ENCODE measurements at regions not wholly inside any gene's neighbourhood (a gene's known extent, or its start where the extent isn't known, plus 50 kb on each side); places are given as distances from the start of the nearest gene placed in this dataset.

GRCh38 chr5:145506185-145506850, 328.8 kb downstream of the PRELID2 start:
- 85 to 93% (median 90%) methylated on average over 3 of the region's 3 CpGs for WGBS, 5 donors
- Histone ChIP-seq H3K9me3 (no peaks in the 10 kb centered on the region), H3K27me3 (no peaks in the 10 kb centered on the region), H3K36me3 (no peaks in the 10 kb centered on the region), H3K4me3 (no peak overlapping the region), H3K27ac (no peak overlapping the region), H3K4me1 (peaks cover 0 to 24% (median 18%) of the 10 kb centered on the region in 4 donors)
- DNase-seq, result no peak
- intact Hi-C loops (cut with DNase I; ENCODE audit: low total_unique reads), result no loop called here
- TF ChIP-seq EP300 (IDR thresholded peaks at IDR 0.05), result no peak
- no peak for TF ChIP-seq POLR2A (IDR thresholded peaks at IDR 0.05)

GRCh38 chr5:145502906-145503305, 332.2 kb downstream of the PRELID2 start:
- WGBS, 5 donors, result 82 to 95% (median 93%) methylated on average over 1 of the region's 1 CpG
- peaks cover 0 to 6% (median 0%) of the 10 kb centered on the region in 4 donors for H3K4me1 ChIP-seq
- H3K36me3 ChIP-seq, result no peaks in the 10 kb centered on the region
- H3K27me3 ChIP-seq, result no peaks in the 10 kb centered on the region
- TF ChIP-seq EP300 (IDR thresholded peaks at IDR 0.05) (no peak), POLR2AphosphoS5 (IDR thresholded peaks at IDR 0.05) (no peak), POLR2A (IDR thresholded peaks at IDR 0.05) (no peak)
- TF ChIP-seq, protein P1, sequence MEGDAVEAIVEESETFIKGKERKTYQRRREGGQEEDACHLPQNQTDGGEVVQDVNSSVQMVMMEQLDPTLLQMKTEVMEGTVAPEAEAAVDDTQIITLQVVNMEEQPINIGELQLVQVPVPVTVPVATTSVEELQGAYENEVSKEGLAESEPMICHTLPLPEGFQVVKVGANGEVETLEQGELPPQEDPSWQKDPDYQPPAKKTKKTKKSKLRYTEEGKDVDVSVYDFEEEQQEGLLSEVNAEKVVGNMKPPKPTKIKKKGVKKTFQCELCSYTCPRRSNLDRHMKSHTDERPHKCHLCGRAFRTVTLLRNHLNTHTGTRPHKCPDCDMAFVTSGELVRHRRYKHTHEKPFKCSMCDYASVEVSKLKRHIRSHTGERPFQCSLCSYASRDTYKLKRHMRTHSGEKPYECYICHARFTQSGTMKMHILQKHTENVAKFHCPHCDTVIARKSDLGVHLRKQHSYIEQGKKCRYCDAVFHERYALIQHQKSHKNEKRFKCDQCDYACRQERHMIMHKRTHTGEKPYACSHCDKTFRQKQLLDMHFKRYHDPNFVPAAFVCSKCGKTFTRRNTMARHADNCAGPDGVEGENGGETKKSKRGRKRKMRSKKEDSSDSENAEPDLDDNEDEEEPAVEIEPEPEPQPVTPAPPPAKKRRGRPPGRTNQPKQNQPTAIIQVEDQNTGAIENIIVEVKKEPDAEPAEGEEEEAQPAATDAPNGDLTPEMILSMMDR (IDR thresholded peaks at IDR 0.05), result no peak
- no peak overlapping the region for H3K27ac ChIP-seq
- no peak overlapping the region for H3K4me3 ChIP-seq
- DNase-seq, result no peak
- intact Hi-C loops (cut with DNase I; ENCODE audit: low total_unique reads), result no loop called here
- no peaks in the 10 kb centered on the region for H3K9me3 ChIP-seq

- no peaks in the 10 kb centered on the region for H3K27me3 ChIP-seq
- DNase-seq, result peak in 1 of 2 donors; percentile 21
- TF ChIP-seq, protein P1 (IDR thresholded peaks at IDR 0.05), result no peak
- TF ChIP-seq POLR2A (IDR thresholded peaks at IDR 0.05), result no peak
- TF ChIP-seq EP300 (IDR thresholded peaks at IDR 0.05), result no peak
- no peak for TF ChIP-seq POLR2AphosphoS5 (IDR thresholded peaks at IDR 0.05)
- no peak overlapping the region for H3K4me3 ChIP-seq
- peaks cover 0 to 6% (median 0%) of the 10 kb centered on the region in 4 donors for H3K4me1 ChIP-seq
- intact Hi-C loops (cut with DNase I; ENCODE audit: low total_unique reads), result no loop called here
- H3K9me3 ChIP-seq, result no peaks in the 10 kb centered on the region
- H3K36me3 ChIP-seq, result no peaks in the 10 kb centered on the region
- H3K27ac ChIP-seq, result no peak overlapping the region
- 86 to 98% (median 92%) methylated on average over 4 of the region's 4 CpGs for WGBS, 5 donors
These were observed 334.4 kb downstream of the PRELID2 start for GRCh38 chr5:145500710-145501109.

GRCh38 chr5:145499483-145499882, 335.7 kb downstream of the PRELID2 start:
- intact Hi-C loops (cut with DNase I; ENCODE audit: low total_unique reads), result no loop called here
- Histone ChIP-seq H3K27me3 (no peaks in the 10 kb centered on the region), H3K4me1 (peaks cover 0 to 6% (median 0%) of the 10 kb centered on the region in 4 donors), H3K9me3 (no peaks in the 10 kb centered on the region), H3K4me3 (no peak overlapping the region), H3K27ac (no peak overlapping the region), H3K36me3 (no peaks in the 10 kb centered on the region)
- no peak for DNase-seq
- TF ChIP-seq EP300 (IDR thresholded peaks at IDR 0.05), result no peak
- no peak for TF ChIP-seq POLR2AphosphoS5 (IDR thresholded peaks at IDR 0.05)
- no peak for TF ChIP-seq POLR2A (IDR thresholded peaks at IDR 0.05)
- WGBS, 5 donors, result 48 to 61% (median 52%) methylated on average over 4 of the region's 4 CpGs

DNA sequence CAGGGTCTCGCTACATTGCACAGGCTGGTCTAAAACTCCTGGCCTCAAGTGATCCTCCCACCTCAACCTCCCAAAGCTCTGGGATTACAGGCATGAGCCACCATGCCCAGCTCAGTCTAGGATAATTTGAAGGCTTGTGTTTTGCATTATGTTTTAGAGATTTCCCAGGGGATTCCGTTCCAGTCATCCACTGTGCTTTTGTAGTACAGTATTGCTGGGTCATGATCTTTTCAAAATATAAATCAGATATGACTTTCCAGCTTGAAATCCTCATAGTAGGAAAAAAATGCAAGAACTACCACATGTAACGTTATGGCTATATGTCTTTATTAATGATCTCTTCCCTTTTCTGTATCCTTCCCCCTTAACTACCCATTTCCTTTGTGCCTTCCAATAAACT, 338.1 kb downstream of the PRELID2 start:
- TF ChIP-seq EP300 (IDR thresholded peaks at IDR 0.05), result no peak
- TF ChIP-seq, protein P1 (IDR thresholded peaks at IDR 0.05), result no peak
- no peak for DNase-seq
- H3K27me3 ChIP-seq, result no peaks in the 10 kb centered on the region
- H3K4me3 ChIP-seq, result no peak overlapping the region
- no peaks in the 10 kb centered on the region for H3K9me3 ChIP-seq
- intact Hi-C loops (cut with DNase I; ENCODE audit: low total_unique reads), result no loop called here
- no peak overlapping the region for H3K27ac ChIP-seq
- no peaks in the 10 kb centered on the region for H3K36me3 ChIP-seq
- H3K4me1 ChIP-seq, result peaks cover 0 to 6% (median 0%) of the 10 kb centered on the region in 4 donors
- 76 to 88% (median 87%) methylated on average over 3 of the region's 3 CpGs for WGBS, 5 donors

Measured in stomach (tissue), 8 donors.